ENCODE measurements at regions not wholly inside any gene's neighbourhood (a gene's known extent, or its start where the extent isn't known, plus 50 kb on each side); places are given as distances from the start of the nearest gene placed in this dataset.
"Not testable (repeated sequence)": the region's sequence is repeated elsewhere in the genome, so short reads cannot be mapped to it uniquely, and the experiment has no call there.

- DNase-seq (ENCODE audit: extremely low read depth in 1 of 11, low read depth in 9 of 11, low spot score in 4 of 11), result no peak
Observed at GRCh38 chr10:33968983-33969382, 634.5 kb upstream of the NRP1 start.

GRCh38 chr10:33967606-33968120 is 633.2 kb upstream of the NRP1 start:
- no peak for DNase-seq (ENCODE audit: extremely low read depth in 1 of 11, low read depth in 9 of 11, low spot score in 4 of 11)

GRCh38 chr10:33966946-33967345 is 632.5 kb upstream of the NRP1 start:
- DNase-seq (ENCODE audit: extremely low read depth in 1 of 11, low read depth in 9 of 11, low spot score in 4 of 11), result no peak

GRCh38 chr10:33965795-33966581 is 631.5 kb upstream of the NRP1 start:
- DNase-seq (ENCODE audit: extremely low read depth in 1 of 11, low read depth in 9 of 11, low spot score in 4 of 11), result no peak

GRCh38 chr10:33963729-33964128 is 629.3 kb upstream of the NRP1 start:
- DNase-seq (ENCODE audit: extremely low read depth in 1 of 11, low read depth in 9 of 11, low spot score in 4 of 11), result no peak

- not testable (repeated sequence) for DNase-seq (ENCODE audit: extremely low read depth in 1 of 11, low read depth in 9 of 11, low spot score in 4 of 11)
Observed at GRCh38 chr10:33956322-33956721, 621.9 kb upstream of the NRP1 start.

GRCh38 chr10:33955676-33956075 is 621.2 kb upstream of the NRP1 start:
- DNase-seq (ENCODE audit: extremely low read depth in 1 of 11, low read depth in 9 of 11, low spot score in 4 of 11), result no peak

- no peak for DNase-seq (ENCODE audit: extremely low read depth in 1 of 11, low read depth in 9 of 11, low spot score in 4 of 11)
Observed at GRCh38 chr10:33952692-33953360, 618.4 kb upstream of the NRP1 start.

GRCh38 chr10:33950206-33950605 is 615.7 kb upstream of the NRP1 start:
- DNase-seq (ENCODE audit: extremely low read depth in 1 of 11, low read depth in 9 of 11, low spot score in 4 of 11), result no peak

- DNase-seq (ENCODE audit: extremely low read depth in 1 of 11, low read depth in 9 of 11, low spot score in 4 of 11), result no peak
Observed at GRCh38 chr10:33947544-33947943, 613.1 kb upstream of the NRP1 start.

- no peak for DNase-seq (ENCODE audit: extremely low read depth in 1 of 11, low read depth in 9 of 11, low spot score in 4 of 11)
Observed at GRCh38 chr10:33945051-33945450, 610.6 kb upstream of the NRP1 start.

GRCh38 chr10:33942508-33942907 is 608.0 kb upstream of the NRP1 start:
- no peak for DNase-seq (ENCODE audit: extremely low read depth in 1 of 11, low read depth in 9 of 11, low spot score in 4 of 11)

GRCh38 chr10:33939892-33940291 is 605.4 kb upstream of the NRP1 start:
- DNase-seq (ENCODE audit: extremely low read depth in 1 of 11, low read depth in 9 of 11, low spot score in 4 of 11), result no peak

- no peak for DNase-seq (ENCODE audit: extremely low read depth in 1 of 11, low read depth in 9 of 11, low spot score in 4 of 11)
Observed at GRCh38 chr10:33939410-33939809, 604.9 kb upstream of the NRP1 start.

GRCh38 chr10:33938001-33938400 is 603.5 kb upstream of the NRP1 start:
- no peak for DNase-seq (ENCODE audit: extremely low read depth in 1 of 11, low read depth in 9 of 11, low spot score in 4 of 11)

GRCh38 chr10:33937036-33937730 is 602.7 kb upstream of the NRP1 start:
- peak; percentile 36 to 80 (median 60) for DNase-seq (ENCODE audit: extremely low read depth in 1 of 11, low read depth in 9 of 11, low spot score in 4 of 11)

- DNase-seq (ENCODE audit: extremely low read depth in 1 of 11, low read depth in 9 of 11, low spot score in 4 of 11), result no peak
Observed at GRCh38 chr10:33935350-33935749, 600.9 kb upstream of the NRP1 start.

- DNase-seq (ENCODE audit: extremely low read depth in 1 of 11, low read depth in 9 of 11, low spot score in 4 of 11), result no peak
Observed at GRCh38 chr10:33930079-33930478, 595.6 kb upstream of the NRP1 start.

- peak in 4 of 11 donors; percentile 33 to 43 (median 38) for DNase-seq (ENCODE audit: extremely low read depth in 1 of 11, low read depth in 9 of 11, low spot score in 4 of 11)
Observed at GRCh38 chr10:33927347-33927746, 592.9 kb upstream of the NRP1 start.

Data from renal cortex interstitium (tissue), 11 donors.